ENCODE measurements at regions not wholly inside any gene's neighbourhood (a gene's known extent, or its start where the extent isn't known, plus 50 kb on each side); places are given as distances from the start of the nearest gene placed in this dataset.

DNA sequence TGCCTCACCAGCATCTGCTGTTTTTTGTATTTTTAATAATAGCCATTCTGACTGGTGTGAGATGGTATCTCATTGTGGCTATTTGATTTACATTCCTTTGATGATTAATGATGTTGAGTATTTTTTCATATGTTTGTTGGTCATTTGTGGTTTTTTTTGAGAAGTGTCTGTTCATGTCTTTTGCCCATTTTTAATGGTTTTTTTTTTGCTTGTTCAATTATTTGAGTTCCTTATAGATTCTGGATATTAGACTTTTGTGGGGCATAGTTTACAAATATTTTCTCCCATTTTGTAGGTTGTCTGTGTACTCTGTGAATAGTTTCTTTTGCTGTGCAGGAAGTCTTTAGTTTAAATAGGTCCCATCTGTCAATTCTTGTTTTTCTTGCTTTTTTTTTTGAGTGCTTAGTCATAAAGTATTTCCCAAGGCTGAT is 148.1 kb downstream of the NPR3 start:
- Histone ChIP-seq H3K27ac (ENCODE audit: low read depth, low read length) (no peak overlapping the region), H3K36me3 (ENCODE audit: control insufficient read depth, low read length) (no peaks in the 10 kb centered on the region), H3F3A (ENCODE audit: control insufficient read depth, insufficient read depth) (no peaks in the 10 kb centered on the region), H4K20me1 (ENCODE audit: control insufficient read depth, insufficient read depth, low read depth, low read length) (no peaks in the 10 kb centered on the region), H3K27me3 (ENCODE audit: control insufficient read depth, low read length) (no peaks in the 10 kb centered on the region), H3K9me2 (replicated peaks; ENCODE audit: control insufficient read depth, low read length) (no peaks in the 10 kb centered on the region), H3K4me2 (ENCODE audit: low read length) (no peak overlapping the region), H3K9me3 (ENCODE audit: control insufficient read depth, insufficient read depth, low read length) (no peaks in the 10 kb centered on the region), H3K79me2 (ENCODE audit: control insufficient read depth, low read length) (no peaks in the 10 kb centered on the region), H3K4me1 (ENCODE audit: control insufficient read depth, low read length) (no peaks in the 10 kb centered on the region), H3K4me3 (ENCODE audit: low read length) (no peak overlapping the region)
- TF ChIP-seq, protein P1, sequence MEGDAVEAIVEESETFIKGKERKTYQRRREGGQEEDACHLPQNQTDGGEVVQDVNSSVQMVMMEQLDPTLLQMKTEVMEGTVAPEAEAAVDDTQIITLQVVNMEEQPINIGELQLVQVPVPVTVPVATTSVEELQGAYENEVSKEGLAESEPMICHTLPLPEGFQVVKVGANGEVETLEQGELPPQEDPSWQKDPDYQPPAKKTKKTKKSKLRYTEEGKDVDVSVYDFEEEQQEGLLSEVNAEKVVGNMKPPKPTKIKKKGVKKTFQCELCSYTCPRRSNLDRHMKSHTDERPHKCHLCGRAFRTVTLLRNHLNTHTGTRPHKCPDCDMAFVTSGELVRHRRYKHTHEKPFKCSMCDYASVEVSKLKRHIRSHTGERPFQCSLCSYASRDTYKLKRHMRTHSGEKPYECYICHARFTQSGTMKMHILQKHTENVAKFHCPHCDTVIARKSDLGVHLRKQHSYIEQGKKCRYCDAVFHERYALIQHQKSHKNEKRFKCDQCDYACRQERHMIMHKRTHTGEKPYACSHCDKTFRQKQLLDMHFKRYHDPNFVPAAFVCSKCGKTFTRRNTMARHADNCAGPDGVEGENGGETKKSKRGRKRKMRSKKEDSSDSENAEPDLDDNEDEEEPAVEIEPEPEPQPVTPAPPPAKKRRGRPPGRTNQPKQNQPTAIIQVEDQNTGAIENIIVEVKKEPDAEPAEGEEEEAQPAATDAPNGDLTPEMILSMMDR (IDR thresholded peaks at IDR 0.05; ENCODE audit: low read depth, low read length, poor library complexity, severe bottlenecking): no peak
- TF ChIP-seq EZH2phosphoT487 (IDR thresholded peaks at IDR 0.05; ENCODE audit: borderline replicate concordance, low read length): no peak

DNA sequence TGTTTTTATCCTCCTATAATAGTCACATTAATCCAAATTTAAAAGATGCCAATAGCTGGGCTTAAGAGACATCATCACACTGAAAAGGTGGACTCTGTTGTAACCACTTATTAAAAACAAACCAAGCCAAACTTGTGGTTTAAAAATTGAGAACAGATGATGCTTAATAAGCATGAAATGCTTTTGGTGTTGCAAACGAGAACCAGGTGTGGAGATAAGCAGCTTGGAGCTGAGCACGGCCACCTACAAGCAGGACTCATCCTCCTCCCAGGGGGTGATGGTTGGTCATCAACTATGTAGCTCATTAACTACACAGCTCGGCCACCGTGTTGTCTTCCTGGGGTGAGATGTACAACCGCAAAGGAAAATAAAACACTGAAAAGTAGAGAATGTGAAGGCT is 154.4 kb downstream of the NPR3 start:
- Histone ChIP-seq H3K4me2 (ENCODE audit: low read length) (no peak overlapping the region), H3K36me3 (ENCODE audit: control insufficient read depth, low read length) (no peaks in the 10 kb centered on the region), H3K27me3 (ENCODE audit: control insufficient read depth, low read length) (no peaks in the 10 kb centered on the region), H3F3A (ENCODE audit: control insufficient read depth, insufficient read depth) (no peaks in the 10 kb centered on the region), H3K4me3 (ENCODE audit: low read length) (no peak overlapping the region), H3K9me3 (ENCODE audit: control insufficient read depth, insufficient read depth, low read length) (no peaks in the 10 kb centered on the region), H3K4me1 (ENCODE audit: control insufficient read depth, low read length) (no peaks in the 10 kb centered on the region), H3K9me2 (replicated peaks; ENCODE audit: control insufficient read depth, low read length) (no peaks in the 10 kb centered on the region), H4K20me1 (ENCODE audit: control insufficient read depth, insufficient read depth, low read depth, low read length) (no peaks in the 10 kb centered on the region), H3K27ac (ENCODE audit: low read depth, low read length) (no peak overlapping the region), H3K79me2 (ENCODE audit: control insufficient read depth, low read length) (no peaks in the 10 kb centered on the region)
- no peak for TF ChIP-seq EZH2phosphoT487 (IDR thresholded peaks at IDR 0.05; ENCODE audit: borderline replicate concordance, low read length)
- TF ChIP-seq, protein P1 (IDR thresholded peaks at IDR 0.05; ENCODE audit: low read depth, low read length, poor library complexity, severe bottlenecking): no peak

DNA sequence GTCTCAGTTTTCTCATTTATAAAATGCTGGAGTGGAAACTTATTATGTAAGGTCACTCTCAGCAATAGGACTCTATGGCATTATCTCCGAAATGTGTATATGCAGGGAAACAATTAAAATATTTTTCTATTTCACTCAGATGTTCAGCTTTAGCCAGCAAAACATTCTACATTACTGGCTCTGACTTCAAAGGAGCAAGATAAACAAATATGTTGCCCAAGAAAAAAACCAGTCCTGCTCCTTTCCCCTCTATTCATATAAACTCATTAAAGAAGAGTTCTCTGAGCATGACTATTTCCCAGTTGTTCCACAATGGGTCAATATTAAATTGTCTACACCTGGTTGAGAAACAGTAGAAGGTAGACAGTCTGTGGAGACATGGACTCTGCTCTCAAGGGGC is 155.0 kb downstream of the NPR3 start:
- H4K20me1 ChIP-seq (ENCODE audit: control insufficient read depth, insufficient read depth, low read depth, low read length): no peaks in the 10 kb centered on the region
- H3K27ac ChIP-seq (ENCODE audit: low read depth, low read length): no peak overlapping the region
- H3K9me2 ChIP-seq (replicated peaks; ENCODE audit: control insufficient read depth, low read length): no peaks in the 10 kb centered on the region
- no peaks in the 10 kb centered on the region for H3K36me3 ChIP-seq (ENCODE audit: control insufficient read depth, low read length)
- no peaks in the 10 kb centered on the region for H3K4me1 ChIP-seq (ENCODE audit: control insufficient read depth, low read length)
- no peak overlapping the region for H3K4me3 ChIP-seq (ENCODE audit: low read length)
- no peaks in the 10 kb centered on the region for H3F3A ChIP-seq (ENCODE audit: control insufficient read depth, insufficient read depth)
- TF ChIP-seq, protein P1 (IDR thresholded peaks at IDR 0.05; ENCODE audit: low read depth, low read length, poor library complexity, severe bottlenecking): no peak
- TF ChIP-seq EZH2phosphoT487 (IDR thresholded peaks at IDR 0.05; ENCODE audit: borderline replicate concordance, low read length): no peak
- no peak overlapping the region for H3K4me2 ChIP-seq (ENCODE audit: low read length)
- no peaks in the 10 kb centered on the region for H3K9me3 ChIP-seq (ENCODE audit: control insufficient read depth, insufficient read depth, low read length)
- no peaks in the 10 kb centered on the region for H3K79me2 ChIP-seq (ENCODE audit: control insufficient read depth, low read length)
- H3K27me3 ChIP-seq (ENCODE audit: control insufficient read depth, low read length): no peaks in the 10 kb centered on the region

DNA sequence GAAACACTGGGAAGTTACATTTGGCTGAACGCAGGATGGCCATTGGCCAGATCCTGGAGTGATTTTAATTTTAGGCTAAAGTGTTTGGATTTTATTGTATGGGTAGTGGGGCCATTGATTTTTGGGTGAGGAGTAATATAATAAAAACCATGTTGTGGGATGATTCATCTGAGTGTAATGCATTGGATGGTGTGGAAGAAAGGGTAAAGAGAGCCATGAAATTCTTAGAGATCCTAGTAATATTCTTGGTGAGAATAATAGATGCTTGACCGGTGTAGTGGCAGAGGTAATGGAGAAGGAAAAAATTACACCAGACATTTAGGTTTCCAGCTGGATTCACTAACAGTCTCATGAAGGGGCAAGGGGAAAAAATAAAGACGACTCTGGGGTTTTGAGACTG is 158.1 kb downstream of the NPR3 start:
- no peaks in the 10 kb centered on the region for H3F3A ChIP-seq (ENCODE audit: control insufficient read depth, insufficient read depth)
- no peaks in the 10 kb centered on the region for H3K4me1 ChIP-seq (ENCODE audit: control insufficient read depth, low read length)
- H4K20me1 ChIP-seq (ENCODE audit: control insufficient read depth, insufficient read depth, low read depth, low read length): no peaks in the 10 kb centered on the region
- no peak overlapping the region for H3K27ac ChIP-seq (ENCODE audit: low read depth, low read length)
- no peak overlapping the region for H3K4me3 ChIP-seq (ENCODE audit: low read length)
- H3K9me2 ChIP-seq (replicated peaks; ENCODE audit: control insufficient read depth, low read length): no peaks in the 10 kb centered on the region
- H3K36me3 ChIP-seq (ENCODE audit: control insufficient read depth, low read length): no peaks in the 10 kb centered on the region
- H3K79me2 ChIP-seq (ENCODE audit: control insufficient read depth, low read length): no peaks in the 10 kb centered on the region
- no peak for TF ChIP-seq EZH2phosphoT487 (IDR thresholded peaks at IDR 0.05; ENCODE audit: borderline replicate concordance, low read length)
- TF ChIP-seq, protein P1 (IDR thresholded peaks at IDR 0.05; ENCODE audit: low read depth, low read length, poor library complexity, severe bottlenecking): no peak
- no peak overlapping the region for H3K4me2 ChIP-seq (ENCODE audit: low read length)
- H3K27me3 ChIP-seq (ENCODE audit: control insufficient read depth, low read length): no peaks in the 10 kb centered on the region
- no peaks in the 10 kb centered on the region for H3K9me3 ChIP-seq (ENCODE audit: control insufficient read depth, insufficient read depth, low read length)

Measured in DOHH2 (cell line).